ENCODE measurements at regions not wholly inside any gene's neighbourhood (a gene's known extent, or its start where the extent isn't known, plus 50 kb on each side); places are given as distances from the start of the nearest gene placed in this dataset.

DNA sequence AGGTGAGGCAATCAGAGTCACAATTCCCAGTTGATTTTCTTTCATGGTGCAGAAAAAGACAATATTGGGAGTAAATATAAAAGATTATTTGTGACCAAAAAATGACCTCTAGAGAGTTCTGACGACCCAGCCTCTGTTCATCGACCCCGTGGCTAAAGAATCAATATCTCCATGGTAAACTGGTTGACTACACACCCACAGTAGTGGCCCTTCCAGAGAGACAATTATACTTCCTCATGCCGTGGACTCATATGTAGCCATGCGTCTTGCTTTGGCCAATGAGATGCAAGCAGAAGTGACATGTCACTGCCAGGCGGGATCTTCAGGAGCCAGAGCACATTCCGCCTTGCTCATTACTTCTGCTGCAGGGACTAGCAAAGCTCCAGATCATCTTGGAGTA, 163.3 kb upstream of the RAD23B start:
- no peak for DNase-seq

GRCh38 chr9:107123389-107123788, 159.7 kb upstream of the RAD23B start:
- no peak for DNase-seq

DNA sequence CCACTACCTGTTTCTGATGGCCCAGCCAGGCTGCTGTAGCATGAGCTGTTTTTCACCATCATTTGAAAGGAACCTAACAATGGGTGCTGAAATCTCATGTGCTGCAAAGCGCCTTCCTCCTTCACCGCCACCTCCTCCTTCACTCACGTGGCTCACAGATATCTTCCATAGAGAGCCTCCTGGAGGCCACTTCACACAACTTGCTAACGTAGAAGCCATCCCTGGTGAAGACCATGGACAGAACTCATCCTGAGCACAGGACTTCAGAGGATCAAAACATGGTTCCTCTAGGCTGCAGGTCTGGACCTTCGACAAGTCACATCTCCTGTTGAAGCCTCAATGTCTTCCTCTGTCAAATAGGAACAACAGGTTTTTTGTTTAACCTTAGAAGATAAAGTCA, 155.5 kb upstream of the RAD23B start:
- no peak for DNase-seq

DNA sequence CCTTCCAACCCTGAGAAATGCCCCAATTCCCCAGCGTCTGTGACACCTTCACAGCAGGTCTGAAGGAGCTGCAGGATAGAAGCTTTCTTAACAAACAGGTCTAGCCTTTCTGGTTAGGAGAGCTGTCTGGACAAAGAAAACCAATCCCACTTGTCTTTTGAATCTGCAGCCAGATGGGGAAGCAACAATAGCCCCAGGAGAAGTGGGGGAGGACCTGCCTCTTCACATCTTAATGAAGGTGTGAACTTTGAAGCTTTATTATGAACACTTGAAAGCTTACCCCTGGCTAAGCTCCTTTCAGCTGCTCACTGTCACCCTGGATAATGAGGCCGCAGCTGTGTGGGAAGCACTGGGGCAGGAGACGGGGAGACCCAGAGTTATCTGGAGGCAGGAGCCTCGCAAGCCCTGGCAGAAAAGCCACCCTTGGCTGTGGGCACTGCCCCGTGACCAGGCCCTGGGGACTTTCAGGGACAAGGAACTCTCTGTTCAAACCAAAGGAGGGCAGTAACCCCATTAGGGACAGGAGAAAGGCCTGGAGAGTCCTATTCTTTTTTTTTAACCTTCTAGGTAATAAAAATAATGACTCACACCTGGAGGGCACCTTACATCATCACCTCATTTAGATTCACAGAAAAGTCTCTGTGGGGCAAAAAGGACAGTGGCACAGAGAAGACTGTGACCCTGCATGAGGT, 151.8 kb upstream of the RAD23B start:
- peak; percentile 70 for DNase-seq

DNA sequence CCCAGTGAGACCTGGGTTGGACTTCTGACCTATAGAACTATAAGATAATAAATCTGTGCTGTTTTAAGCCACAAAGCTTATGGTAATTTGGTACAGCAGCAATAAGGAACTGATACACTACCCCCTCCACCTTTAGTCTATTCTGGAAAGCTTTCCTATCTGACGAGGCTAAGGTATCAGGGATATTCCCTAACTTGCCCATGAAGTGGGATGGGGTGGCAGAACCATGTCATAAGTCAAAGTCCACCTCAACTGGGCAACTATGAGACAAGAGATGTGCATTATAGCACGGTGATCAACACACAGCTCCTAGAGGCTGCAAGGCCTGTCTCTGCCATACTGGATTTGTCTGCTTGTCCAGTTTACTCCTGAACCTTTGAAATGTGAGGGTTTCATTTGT, 146.8 kb upstream of the RAD23B start:
- DNase-seq = no peak

- no peak for DNase-seq
Measured at GRCh38 chr9:107137495-107138202, 145.4 kb upstream of the RAD23B start.

DNA sequence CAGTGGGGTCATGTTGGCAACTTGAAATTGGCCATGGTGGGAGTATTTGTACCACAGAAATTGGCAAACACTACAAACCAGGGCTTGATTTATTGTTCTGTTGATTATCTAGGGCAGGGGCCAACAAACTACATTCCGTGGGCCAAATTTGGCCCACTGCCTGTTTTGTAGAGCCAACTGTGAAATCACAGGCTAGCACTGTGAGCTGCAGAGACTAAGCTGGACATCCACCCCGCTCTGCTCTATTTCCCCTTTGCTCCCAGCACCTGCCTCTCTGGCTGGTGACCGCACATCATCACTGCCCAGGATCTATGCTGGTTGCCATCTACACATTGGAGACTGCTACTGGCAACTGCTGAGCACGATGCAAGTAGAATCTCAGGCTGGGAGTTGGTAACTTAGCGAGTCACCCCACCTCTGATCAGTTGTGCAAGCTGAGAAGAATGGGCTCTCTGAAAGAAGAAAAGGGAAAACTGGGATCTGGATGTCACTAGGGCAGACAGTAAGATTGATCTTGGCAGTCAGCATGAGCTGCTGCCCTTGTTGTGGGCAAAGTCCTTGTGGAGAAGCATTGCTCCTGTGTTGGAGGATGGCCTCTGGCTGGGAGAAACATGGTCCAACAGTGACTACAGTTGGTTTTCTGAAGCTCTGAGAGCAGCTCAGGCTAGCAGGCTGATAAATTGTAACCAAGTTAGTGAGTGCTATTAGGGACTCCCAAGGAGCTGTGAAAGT, 144.7 kb upstream of the RAD23B start:
- DNase-seq = no peak

- no peak for DNase-seq
Measured at GRCh38 chr9:107141967-107142366, 141.1 kb upstream of the RAD23B start.

GRCh38 chr9:107142430-107142829, 140.6 kb upstream of the RAD23B start:
- DNase-seq = no peak

GRCh38 chr9:107142896-107143603, 140.0 kb upstream of the RAD23B start:
- DNase-seq = no peak

- DNase-seq = no peak
Measured at GRCh38 chr9:107144475-107144874, 138.6 kb upstream of the RAD23B start.

DNA sequence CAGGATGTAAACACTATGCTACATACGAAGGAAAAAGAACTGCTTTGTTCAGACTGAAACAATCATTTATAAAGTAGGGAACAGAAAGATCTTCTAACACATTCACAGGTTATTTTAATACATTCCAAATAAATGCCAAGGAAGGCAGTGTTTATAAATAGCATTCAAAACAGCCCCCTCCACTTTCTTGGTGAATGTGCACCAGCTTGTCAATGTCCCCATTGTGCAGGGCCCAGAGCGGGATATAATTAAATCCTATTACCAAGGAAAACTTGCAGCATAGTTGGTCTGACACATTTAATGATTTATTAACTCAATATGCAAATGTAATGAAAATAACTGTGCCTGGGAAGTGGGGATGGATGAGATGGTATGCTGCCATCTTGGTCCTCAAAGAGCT, 135.9 kb upstream of the RAD23B start:
- DNase-seq = no peak

- DNase-seq = no peak
Measured at GRCh38 chr9:107148216-107148615, 134.9 kb upstream of the RAD23B start.

- DNase-seq = no peak
Measured at GRCh38 chr9:107149756-107150155, 133.3 kb upstream of the RAD23B start.

GRCh38 chr9:107153336-107153735, 129.7 kb upstream of the RAD23B start:
- no peak for DNase-seq

DNA sequence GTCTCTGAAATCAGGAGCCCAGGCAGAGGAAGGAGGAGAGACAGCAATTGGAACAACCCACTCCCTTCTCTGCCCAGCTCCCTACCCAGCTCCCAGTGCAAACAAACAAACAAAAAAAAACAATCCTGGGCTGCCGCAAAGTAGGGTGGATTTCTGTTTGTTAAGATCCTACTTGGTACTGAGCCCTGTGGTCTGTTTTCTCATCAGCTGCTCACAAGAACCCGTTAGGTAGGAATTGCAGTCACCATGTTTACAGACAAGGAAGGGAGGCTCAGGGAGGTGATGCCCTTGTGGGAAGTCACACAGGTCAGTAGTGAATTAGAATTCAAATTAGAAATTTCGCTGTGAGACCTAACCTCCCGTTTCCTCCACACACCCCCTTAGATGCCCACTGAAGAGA, 128.8 kb upstream of the RAD23B start:
- DNase-seq = no peak

DNA sequence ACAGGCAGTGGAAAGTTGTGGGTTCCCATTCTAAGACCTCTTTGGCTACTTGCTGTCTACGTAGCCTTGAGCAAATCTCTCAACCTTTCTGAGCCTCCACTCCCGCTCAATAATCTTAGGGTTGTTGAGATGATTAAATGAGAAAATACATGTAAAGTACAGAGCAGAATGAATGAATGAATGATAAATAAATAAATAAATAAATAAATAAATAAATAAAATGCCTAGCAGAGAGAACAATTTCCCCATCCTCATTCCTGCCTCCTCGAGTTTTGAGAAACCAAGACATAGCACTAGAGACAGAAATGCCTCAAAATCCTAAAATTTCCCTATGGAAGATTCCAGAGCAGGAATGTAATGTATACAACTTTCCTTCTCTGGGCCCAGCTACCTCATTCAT, 128.3 kb upstream of the RAD23B start:
- DNase-seq = no peak

DNA sequence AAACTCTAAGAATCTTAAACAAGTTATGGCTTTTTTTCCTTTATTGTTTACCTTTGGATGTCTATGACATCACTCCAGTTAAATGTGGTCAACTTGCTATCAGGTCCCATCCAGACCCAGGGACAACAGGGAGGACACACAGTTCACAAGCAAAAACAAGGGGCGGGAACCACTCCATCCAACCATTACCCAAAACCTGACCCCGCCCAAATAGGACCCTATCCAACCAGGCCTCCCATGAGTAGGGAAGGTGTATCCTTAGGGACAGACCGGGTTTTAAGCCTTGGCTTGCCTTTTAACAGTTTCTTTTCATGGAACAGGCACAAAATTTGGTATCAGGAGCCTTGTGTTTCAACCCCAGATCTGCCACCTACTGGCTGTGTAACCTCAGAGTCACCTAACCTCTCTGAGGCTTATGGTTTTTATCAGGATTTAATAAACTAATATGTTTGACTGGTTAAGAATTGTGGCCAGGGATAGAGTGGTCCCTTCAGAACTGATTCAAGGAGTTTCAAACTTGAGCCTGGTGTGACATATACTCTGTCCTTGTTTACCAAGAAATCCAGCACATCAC, 127.7 kb upstream of the RAD23B start:
- no peak for DNase-seq

- no peak for DNase-seq
Measured at GRCh38 chr9:107158321-107158720, 124.8 kb upstream of the RAD23B start.

- peak; percentile 69 for DNase-seq
Measured at GRCh38 chr9:107161338-107161737, 121.7 kb upstream of the RAD23B start.

DNA sequence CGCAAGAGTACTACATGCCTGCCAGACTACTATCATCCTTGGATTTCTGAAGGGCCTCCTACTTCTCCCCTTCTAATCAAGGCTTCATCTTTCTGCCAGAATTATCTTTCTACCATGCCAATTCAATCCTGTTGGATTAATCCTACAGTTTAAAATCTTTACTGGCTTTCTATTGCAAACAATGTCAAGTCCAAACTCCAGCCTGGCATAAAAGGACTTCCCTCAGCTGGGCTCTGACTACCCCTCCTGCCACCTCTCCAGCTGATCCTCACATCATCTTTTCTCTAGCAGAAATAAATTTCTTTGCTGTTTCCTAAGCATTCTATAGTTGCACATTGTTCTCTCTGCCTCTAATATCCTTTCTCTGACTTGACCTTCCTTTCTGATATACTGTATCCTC, 119.7 kb upstream of the RAD23B start:
- DNase-seq = no peak

DNA sequence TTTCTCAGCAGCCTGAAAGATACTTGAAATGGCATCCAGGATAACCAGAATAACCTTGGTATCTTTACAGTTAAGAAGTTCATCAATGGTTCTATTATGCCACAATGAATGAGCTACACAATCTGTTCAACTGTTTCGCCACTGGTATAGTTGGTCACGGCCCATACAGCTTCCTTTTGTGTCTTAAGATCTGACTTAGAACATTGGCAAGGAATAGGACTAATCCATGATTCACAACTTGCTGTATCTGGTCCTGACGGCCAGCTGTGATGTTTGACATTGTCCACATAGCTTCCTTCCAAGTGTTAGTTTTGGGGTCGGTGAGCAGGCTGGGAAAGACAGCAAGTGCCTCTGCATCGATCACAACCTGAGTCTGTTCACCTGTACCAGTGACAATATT, 113.3 kb upstream of the RAD23B start:
- no peak for DNase-seq

DNA sequence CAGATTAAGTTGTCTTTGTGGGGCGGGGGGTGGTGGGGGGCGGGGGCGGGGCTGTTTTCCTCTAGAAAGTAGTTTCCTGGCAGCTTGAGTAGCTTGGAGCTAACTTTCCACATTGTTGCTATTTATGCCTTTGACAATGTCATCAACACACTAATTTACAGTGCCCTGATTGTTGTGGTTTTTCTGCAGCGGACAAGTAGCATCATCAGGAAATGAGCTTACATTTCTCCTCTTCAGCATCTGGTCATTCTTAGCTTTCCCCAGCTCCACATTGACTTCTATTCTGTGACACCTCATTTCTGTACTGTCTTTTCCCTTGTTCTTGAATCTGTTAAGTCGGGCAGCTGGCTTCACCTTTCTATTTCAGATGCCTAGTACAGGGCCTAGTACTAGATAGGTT, 112.3 kb upstream of the RAD23B start:
- DNase-seq = no peak

All from NCI-H2171 (cell line).